Medulla oblongata (tissue), 1 donor: ENCODE measurements at regions not wholly inside any gene's neighbourhood (a gene's known extent, or its start where the extent isn't known, plus 50 kb on each side); places are given as distances from the start of the nearest gene placed in this dataset.
A peak's percentile ranks its signal among the peaks of the same experiment; 100 is the strongest.

Source experiments
- DNase-seq: peaks from one replicate; pipeline ENCODE4 v3.0.0-alpha.2; 2015; ENCODE audit errors: extremely low spot score

GRCh38 chr6:9614778-9615177, 800.1 kb downstream of the TFAP2A start:
- DNase-seq, result no peak

DNA sequence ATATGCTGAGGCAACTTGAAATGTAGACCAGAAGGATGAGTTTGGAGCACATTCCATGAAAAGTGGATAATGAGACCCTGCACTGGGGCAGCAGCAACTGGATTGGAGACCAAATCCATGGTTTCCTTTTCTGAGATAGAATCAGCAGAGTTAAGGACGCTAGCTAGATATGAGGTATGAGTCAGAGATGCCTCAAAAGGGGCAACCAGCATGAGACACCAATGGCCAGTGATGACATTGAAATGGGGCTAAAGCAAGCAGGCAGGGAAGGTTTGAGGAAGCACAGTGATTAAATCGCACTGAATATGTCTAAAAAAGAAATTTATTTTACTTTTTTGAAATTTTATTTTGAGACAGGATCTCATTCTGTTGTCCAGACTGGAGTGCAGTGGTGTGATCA, 802.4 kb downstream of the TFAP2A start:
- DNase-seq, result no peak

- DNase-seq, result no peak
Observed at GRCh38 chr6:9610620-9611415, 804.1 kb downstream of the TFAP2A start.

- no peak for DNase-seq
Observed at GRCh38 chr6:9606435-9607134, 808.3 kb downstream of the TFAP2A start.

- no peak for DNase-seq
Observed at GRCh38 chr6:9594746-9595145, 820.1 kb downstream of the TFAP2A start.

DNA sequence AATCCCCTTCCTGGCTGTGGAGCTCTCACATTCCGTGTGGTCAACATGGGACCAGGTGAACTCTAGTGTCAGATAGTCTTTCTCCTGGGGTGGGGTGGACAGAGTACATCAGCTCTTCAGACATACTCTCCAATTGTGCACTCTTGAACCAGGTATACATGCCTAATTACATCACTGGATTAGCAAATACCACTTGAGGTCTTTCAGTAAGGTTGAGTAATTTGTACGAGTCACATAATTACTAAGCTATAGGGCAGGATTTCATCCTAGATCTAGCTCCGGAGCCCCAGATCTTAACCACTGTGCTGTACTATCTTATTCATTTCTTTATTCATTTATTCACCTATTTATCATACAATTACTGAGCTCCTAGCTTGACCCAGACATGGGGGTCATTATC, 821.3 kb downstream of the TFAP2A start:
- DNase-seq, result no peak

- DNase-seq, result no peak
Observed at GRCh38 chr6:9583753-9584352, 831.0 kb downstream of the TFAP2A start.

DNA sequence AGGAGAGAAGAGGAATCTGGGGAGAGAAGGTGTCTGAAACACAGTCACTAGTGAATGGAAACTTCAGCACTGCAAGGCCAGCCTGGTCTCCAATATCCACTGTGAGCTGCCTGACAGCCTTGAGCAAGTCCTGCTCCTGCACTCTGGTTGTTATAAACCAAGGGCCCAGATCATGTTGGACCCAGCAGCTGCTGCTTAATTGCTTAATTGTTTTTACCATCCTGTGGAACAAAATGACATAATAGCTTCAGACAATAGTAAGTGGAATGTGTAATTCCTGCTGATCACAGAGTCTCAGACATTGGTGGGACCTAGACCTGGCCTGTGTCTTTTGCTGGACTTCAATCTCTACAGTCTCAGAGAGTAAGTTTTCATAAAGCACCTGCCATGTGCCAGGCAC, 833.7 kb downstream of the TFAP2A start:
- no peak for DNase-seq

GRCh38 chr6:9576521-9576920, 838.4 kb downstream of the TFAP2A start:
- no peak for DNase-seq

- DNase-seq, result no peak
Observed at GRCh38 chr6:9566096-9566495, 848.8 kb downstream of the TFAP2A start.

GRCh38 chr6:9564021-9564420, 850.9 kb downstream of the TFAP2A start:
- no peak for DNase-seq

- no peak for DNase-seq
Observed at GRCh38 chr6:9563568-9563967, 851.3 kb downstream of the TFAP2A start.

DNA sequence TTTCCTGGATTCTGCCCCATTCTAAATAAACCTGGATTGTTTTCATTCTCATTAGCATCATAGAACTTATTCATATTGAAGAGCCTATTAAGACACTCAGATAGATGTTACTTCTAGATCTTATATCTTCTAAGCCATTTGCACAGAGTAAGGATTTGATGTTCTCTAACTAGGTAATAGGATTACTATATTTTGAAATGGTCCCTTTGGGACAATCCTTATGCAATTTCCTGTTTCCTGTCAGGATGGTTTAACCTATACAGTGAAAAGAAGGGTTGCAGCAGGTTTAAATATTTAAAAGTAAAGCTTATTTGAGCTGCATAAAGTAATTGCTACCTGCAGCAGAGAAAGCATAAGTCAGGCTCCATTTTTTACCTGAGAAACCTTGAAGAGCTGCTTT, 860.1 kb downstream of the TFAP2A start:
- no peak for DNase-seq

DNA sequence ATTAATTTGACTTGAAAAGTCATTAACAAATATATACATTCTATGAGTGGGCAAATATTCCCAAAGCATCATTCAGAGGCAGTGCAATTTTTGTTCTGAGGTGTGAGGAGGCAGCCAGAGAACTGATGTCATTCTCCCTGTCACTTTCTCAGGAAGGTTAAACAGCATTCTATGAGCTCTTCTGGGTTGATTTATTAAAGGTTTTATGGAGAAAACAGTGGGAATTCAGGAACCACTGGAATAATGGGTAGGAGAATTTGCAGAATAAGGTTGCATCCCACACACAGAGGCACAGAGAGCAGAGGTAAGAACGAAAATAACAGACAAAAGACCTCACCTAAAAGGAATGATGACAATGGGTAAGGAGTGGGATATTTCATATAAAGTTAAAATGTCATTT, 860.6 kb downstream of the TFAP2A start:
- no peak for DNase-seq

DNA sequence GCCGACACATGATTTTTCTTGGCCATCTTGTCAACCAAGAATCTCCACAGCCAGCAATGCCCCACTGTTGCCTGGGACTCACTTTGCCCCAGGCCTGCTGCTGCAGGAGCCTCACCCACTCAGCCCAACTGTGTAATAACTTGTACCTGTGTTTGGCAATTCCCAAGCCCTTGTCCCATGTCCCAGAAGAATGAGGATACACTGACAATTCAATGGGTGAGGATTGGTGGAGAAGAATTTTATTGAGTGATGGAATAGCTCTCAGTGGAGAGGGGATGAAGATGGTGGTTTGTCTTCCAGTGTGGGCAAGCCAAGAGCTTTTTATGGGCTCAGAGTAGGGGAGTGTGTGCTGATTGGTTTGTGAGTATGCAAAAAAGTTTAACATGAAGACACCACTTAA, 861.9 kb downstream of the TFAP2A start:
- no peak for DNase-seq

DNA sequence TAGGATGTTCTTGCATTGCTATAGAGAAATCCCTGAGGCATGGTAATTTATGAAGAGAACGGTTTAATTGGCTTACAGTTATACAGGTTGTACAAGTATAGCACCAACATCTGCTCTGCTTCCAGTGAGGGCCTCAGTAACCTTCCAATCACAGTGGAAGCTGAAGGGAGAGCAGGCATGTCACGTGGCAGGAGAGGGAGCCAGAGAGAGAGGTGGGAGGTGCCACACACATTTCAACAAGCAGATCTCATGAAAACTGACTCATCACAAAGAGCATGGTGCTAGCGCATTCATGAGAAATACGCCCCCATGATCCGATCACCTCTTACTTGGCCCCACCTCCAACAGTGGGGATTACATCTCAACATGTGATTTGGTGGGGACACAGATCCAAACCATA, 871.2 kb downstream of the TFAP2A start:
- DNase-seq, result no peak

GRCh38 chr6:9540534-9541126, 874.2 kb downstream of the TFAP2A start:
- peak; percentile 55 for DNase-seq

DNA sequence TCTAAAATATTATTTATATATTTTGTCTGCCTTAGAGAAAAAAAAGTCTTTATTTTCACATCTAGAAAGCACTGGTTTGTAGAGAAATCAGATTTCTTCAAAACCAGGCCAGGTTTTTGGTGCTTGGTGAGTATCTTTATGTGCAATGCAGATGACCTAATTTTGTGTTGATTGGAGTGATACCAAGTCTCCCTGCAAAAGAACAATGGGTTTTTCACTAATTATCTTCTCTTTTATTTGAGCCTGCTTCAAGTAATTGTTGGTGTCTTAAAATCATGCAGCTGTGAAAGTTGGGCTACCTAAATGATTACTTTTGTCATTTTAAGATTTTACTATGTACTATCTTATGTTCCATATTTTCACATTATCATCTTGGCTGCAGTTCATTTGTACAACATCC, 874.7 kb downstream of the TFAP2A start:
- DNase-seq, result no peak

GRCh38 chr6:9539231-9539755, 875.6 kb downstream of the TFAP2A start:
- DNase-seq, result no peak

DNA sequence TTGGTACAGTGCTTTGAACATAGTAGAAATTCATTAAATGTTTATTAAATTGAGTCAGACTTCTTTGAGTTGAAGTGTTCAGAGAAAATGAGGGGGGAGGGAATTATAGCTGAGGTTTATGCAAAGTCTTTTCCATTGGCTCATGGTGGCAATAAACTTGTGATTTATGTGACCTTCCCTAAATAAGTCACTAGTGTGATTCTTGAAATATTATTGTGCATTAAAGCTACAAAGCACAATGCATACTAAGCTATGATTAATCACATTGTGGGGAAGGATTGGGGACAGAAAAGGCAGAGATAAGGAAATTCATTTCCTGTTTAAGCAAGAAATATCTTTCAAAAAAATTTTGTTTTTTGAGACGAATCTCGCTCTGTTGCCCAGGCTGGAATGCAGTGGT, 877.5 kb downstream of the TFAP2A start:
- no peak for DNase-seq

GRCh38 chr6:9535106-9535505, 879.8 kb downstream of the TFAP2A start:
- DNase-seq, result no peak
